PC-3 (cell line): ENCODE measurements at regions not wholly inside any gene's neighbourhood (a gene's known extent, or its start where the extent isn't known, plus 50 kb on each side); places are given as distances from the start of the nearest gene placed in this dataset.

Experiments
- ATAC-seq: fragments of 200-7000 bp; cut with Tn5 transposase; 2 replicates; pipeline ENCODE4 v1.9.1; 2020; ENCODE audit warnings: mild to moderate bottlenecking, moderate library complexity
- BruUV-seq: library from RNA; stranded (reverse); fragments of 400-500 nt; replicated peaks from 2 replicates; lab custom pipeline; 2021; lab: Mats Ljungman, UMichigan
- CTCF ChIA-PET: fragments of 300-600 bp; sonication (Branson Sonifier 250); formaldehyde crosslinking; loops from one replicate; lab custom pipeline; 2022; ENCODE audit warnings: antibody characterized with exemption; lab: Charles Lee
- POLR2A ChIA-PET: fragments of 300-600 bp; sonication (Branson Sonifier 250); formaldehyde crosslinking; loops from one replicate; lab custom pipeline; 2022; ENCODE audit warnings: antibody characterized with exemption; ENCODE audit not compliant: unreplicated experiment; lab: Charles Lee
- DNase-seq: peaks from one replicate; pipeline ENCODE4 v3.0.0-alpha.2; 2015
- H2AFZ ChIP-seq: fragments of 300-600 bp; sonication (generic); 2 replicates; pipeline ENCODE4 v1.6.0; 2016; ENCODE audit warnings: antibody characterized with exemption, low read length
- H3F3A ChIP-seq: fragments of 300-600 bp; sonication (generic); one replicate; pipeline ENCODE4 v1.6.0; 2017; ENCODE audit warnings: antibody characterized with exemption, low read length, control low read depth, mild to moderate bottlenecking; ENCODE audit not compliant: unreplicated experiment
- H3K27ac ChIP-seq: fragments of 300-600 bp; sonication (generic); 2 replicates; pipeline ENCODE4 v1.5.1; 2016; ENCODE audit warnings: mild to moderate bottlenecking, low read length
- H3K27me3 ChIP-seq: fragments of 300-600 bp; sonication (generic); 2 replicates; pipeline ENCODE4 v1.6.1; 2016; ENCODE audit warnings: low read length, mixed read lengths
- H3K36me3 ChIP-seq: fragments of 300-600 bp; sonication (generic); 2 replicates; pipeline ENCODE4 v1.6.1; 2016; ENCODE audit warnings: low read depth, mixed run types, low read length, mixed read lengths
- H3K4me1 ChIP-seq: fragments of 300-600 bp; sonication (generic); 2 replicates; pipeline ENCODE4 v1.5.1; 2016; ENCODE audit warnings: low read length; ENCODE audit not compliant: insufficient read depth
- H3K4me2 ChIP-seq: fragments of 300-600 bp; sonication (generic); 2 replicates; pipeline ENCODE4 v1.6.0; 2016; ENCODE audit warnings: low read length
- H3K4me3 ChIP-seq: fragments of 300-600 bp; sonication (generic); 2 replicates; pipeline ENCODE4 v1.5.1; 2016; ENCODE audit warnings: mild to moderate bottlenecking, low read length, mixed read lengths
- H3K79me2 ChIP-seq: fragments of 300-600 bp; sonication (generic); 2 replicates; pipeline ENCODE4 v1.6.1; 2017; ENCODE audit warnings: low read length, mixed read lengths
- H3K9ac ChIP-seq: fragments of 300-600 bp; sonication (generic); 2 replicates; pipeline ENCODE4 v1.6.0; 2016; ENCODE audit warnings: mild to moderate bottlenecking, low read length
- H3K9me2 ChIP-seq: fragments of 300-600 bp; sonication (generic); replicated peaks from 2 replicates; pipeline ENCODE4 v1.6.1; 2016; ENCODE audit warnings: mixed run types, low read length, mixed read lengths
- H3K9me3 ChIP-seq: fragments of 300-600 bp; sonication (generic); 2 replicates; pipeline ENCODE4 v1.6.1; 2016; ENCODE audit warnings: low read length, mixed read lengths
- H4K20me1 ChIP-seq: fragments of 300-600 bp; sonication (generic); 2 replicates; pipeline ENCODE4 v1.6.1; 2016; ENCODE audit warnings: low read length, mixed read lengths
- EZH2 ChIP-seq: fragments of 300-600 bp; sonication (generic); IDR thresholded peaks from one replicate; pipeline ENCODE4 v1.6.1; 2017; ENCODE audit warnings: antibody characterized with exemption, mild to moderate bottlenecking, low read length; ENCODE audit not compliant: unreplicated experiment
- EZH2phosphoT487 ChIP-seq: fragments of 300-600 bp; sonication (generic); IDR thresholded peaks from 2 replicates; pipeline ENCODE4 v1.6.1; 2018; ENCODE audit warnings: mild to moderate bottlenecking, antibody characterized with exemption, low read length, borderline replicate concordance
- intact Hi-C: fragments of 100-400 bp; cut with micrococcal nuclease; formaldehyde crosslinking; loops from 2 replicates; pipeline ENCODE4 v1.9.0; 2023
- TF ChIP-seq, protein P1 (sequence below): fragments of 300-600 bp; sonication (generic); conservative IDR thresholded peaks from 2 replicates; pipeline ENCODE4 v1.5.1; 2017; ENCODE audit warnings: antibody characterized with exemption, low read depth, mild to moderate bottlenecking, low read length

DNA sequence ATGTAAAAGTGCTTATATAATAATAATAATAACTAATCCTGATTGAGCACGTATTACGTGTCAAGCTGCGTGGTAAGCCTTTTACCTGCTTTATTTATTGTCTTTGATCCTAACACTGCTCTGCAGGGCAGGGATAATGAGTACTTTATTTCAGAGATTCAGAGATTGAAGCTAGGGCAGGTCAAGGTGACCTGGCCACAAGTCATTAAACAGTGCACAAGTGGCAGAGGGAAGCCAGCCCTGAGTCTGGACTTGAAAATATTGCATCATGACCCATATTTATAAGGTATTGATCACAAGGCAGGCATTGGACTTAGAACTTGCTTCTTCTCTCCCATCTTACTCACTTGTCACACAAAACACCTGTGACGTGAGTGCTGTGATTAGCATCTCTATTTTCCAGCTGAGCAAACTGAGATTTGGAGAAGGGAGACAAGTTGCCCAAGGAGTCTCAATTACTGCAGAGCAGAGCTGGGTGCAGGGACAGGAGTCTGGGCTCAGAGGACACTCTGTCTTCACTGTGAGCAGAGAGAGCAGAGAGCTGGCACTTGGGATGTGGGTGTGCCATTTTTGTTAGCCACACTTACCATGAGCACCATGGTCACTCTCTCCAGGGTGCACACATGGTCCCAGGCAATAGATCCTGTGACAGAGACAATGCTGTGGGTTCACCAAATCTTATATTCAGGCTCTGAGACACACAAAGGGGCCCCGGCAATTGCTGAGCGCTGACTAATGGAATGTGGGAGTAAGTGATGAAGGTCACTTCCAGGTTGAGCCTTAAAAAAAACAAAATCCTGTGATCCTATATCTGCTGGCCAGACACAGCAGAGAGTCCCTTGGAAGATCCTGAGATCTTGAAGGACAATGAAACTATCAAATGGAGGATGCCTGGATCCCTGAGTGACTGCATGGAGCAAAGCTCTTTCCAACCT lies 113.2 kb upstream of the MED13L start:
- H3K36me3 ChIP-seq: no peaks in the 10 kb centered on the region
- H3F3A ChIP-seq: peaks cover 8% of the 10 kb centered on the region
- H3K27me3 ChIP-seq: no peaks in the 10 kb centered on the region
- BruUV-seq: no TSS peak
- H3K27ac ChIP-seq: peak overlapping the region; percentile 95
- ATAC-seq (peak; percentile 22), DNase-seq (peak; percentile 87)
- ChIA-PET POLR2A (interaction anchor here (0.6 kb wide), 1 partner anchor 64 kb away, joined by 3 read pairs; no protein-coding TSS in a partner anchor), CTCF (interaction anchor here (0.6 to 1.3 kb wide), 3 partner anchors 16 to 56 kb away, joined by 3 to 5 read pairs (median 5); no protein-coding TSS in a partner anchor)
- H3K9me2 ChIP-seq: no peaks in the 10 kb centered on the region
- H4K20me1 ChIP-seq: no peaks in the 10 kb centered on the region
- intact Hi-C loops: loop anchor here (1.0 to 5.0 kb wide), 3 partner anchors 65 to 207 kb away; no protein-coding TSS in a partner anchor
- TF ChIP-seq EZH2: no peak
- no peak for TF ChIP-seq EZH2phosphoT487
- TF ChIP-seq, protein P1, sequence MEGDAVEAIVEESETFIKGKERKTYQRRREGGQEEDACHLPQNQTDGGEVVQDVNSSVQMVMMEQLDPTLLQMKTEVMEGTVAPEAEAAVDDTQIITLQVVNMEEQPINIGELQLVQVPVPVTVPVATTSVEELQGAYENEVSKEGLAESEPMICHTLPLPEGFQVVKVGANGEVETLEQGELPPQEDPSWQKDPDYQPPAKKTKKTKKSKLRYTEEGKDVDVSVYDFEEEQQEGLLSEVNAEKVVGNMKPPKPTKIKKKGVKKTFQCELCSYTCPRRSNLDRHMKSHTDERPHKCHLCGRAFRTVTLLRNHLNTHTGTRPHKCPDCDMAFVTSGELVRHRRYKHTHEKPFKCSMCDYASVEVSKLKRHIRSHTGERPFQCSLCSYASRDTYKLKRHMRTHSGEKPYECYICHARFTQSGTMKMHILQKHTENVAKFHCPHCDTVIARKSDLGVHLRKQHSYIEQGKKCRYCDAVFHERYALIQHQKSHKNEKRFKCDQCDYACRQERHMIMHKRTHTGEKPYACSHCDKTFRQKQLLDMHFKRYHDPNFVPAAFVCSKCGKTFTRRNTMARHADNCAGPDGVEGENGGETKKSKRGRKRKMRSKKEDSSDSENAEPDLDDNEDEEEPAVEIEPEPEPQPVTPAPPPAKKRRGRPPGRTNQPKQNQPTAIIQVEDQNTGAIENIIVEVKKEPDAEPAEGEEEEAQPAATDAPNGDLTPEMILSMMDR: no peak
- H3K9me3 ChIP-seq: no peaks in the 10 kb centered on the region
- no peak overlapping the region for H2AFZ ChIP-seq
- H3K4me1 ChIP-seq: peaks cover 34% of the 10 kb centered on the region
- H3K79me2 ChIP-seq: no peaks in the 10 kb centered on the region
- peak overlapping the region; percentile 57 for H3K4me2 ChIP-seq
- H3K4me3 ChIP-seq: no peak overlapping the region; the same call in none of the 2 replicates
- H3K9ac ChIP-seq: peak overlapping the region; percentile 78

DNA sequence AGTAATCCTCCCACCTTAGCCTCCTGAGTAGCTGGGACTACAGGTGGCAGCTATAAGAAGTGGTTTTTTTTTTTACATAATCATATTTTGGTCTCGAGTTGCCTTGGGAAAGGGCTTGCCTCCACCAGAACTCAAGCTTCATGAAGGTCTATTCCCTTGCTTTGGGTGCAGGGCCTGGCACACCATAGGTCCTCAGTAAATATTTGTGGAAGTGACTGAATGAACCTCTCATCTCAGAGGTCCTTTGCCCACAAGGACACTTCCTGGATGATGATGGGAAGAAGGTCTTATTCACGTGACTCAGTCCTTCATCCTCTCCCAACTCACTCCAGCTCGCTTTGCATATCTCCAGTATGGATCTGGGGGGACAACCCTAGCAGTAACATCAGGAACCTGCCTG lies 114.0 kb upstream of the MED13L start:
- H3K36me3 ChIP-seq: no peaks in the 10 kb centered on the region
- no peaks in the 10 kb centered on the region for H3K9me2 ChIP-seq
- H4K20me1 ChIP-seq: no peaks in the 10 kb centered on the region
- no peaks in the 10 kb centered on the region for H3K79me2 ChIP-seq
- H3K27me3 ChIP-seq: no peaks in the 10 kb centered on the region
- H3K9me3 ChIP-seq: no peaks in the 10 kb centered on the region
- no peak overlapping the region for H3K4me3 ChIP-seq
- H3K27ac ChIP-seq: peak overlapping the region; percentile 95
- H2AFZ ChIP-seq: no peak overlapping the region
- DNase-seq (no peak), ATAC-seq (no peak)
- H3F3A ChIP-seq: peaks cover 8% of the 10 kb centered on the region
- ChIA-PET POLR2A (no interaction called here), CTCF (no interaction called here)
- no peak for TF ChIP-seq EZH2phosphoT487
- TF ChIP-seq, protein P1: no peak
- TF ChIP-seq EZH2: no peak
- no TSS peak for BruUV-seq
- intact Hi-C loops: loop anchor here (2.0 to 5.0 kb wide), 2 partner anchors 137 to 206 kb away; no protein-coding TSS in a partner anchor
- peaks cover 34% of the 10 kb centered on the region for H3K4me1 ChIP-seq
- peak overlapping the region; percentile 57 for H3K4me2 ChIP-seq
- H3K9ac ChIP-seq: peak overlapping the region; percentile 78
